WTC11 (cell line): ENCODE measurements at regions not wholly inside any gene's neighbourhood (a gene's known extent, or its start where the extent isn't known, plus 50 kb on each side); places are given as distances from the start of the nearest gene placed in this dataset.

Experiments
- ATAC-seq: fragments of 200-7000 bp; cut with Tn5 transposase; 2 replicates; pipeline ENCODE4 v1.10.0; 2021; ENCODE audit warnings: mild to moderate bottlenecking, moderate library complexity
- CTCF ChIA-PET: fragments of 300-600 bp; sonication (Branson Sonifier 250); formaldehyde crosslinking; loops from one replicate; lab custom pipeline; 2021; ENCODE audit warnings: antibody characterized with exemption; lab: Charles Lee
- POLR2A ChIA-PET: fragments of 350-600 bp; sonication (Branson Sonifier 250); formaldehyde crosslinking; loops from one replicate; lab custom pipeline; 2021; ENCODE audit warnings: antibody characterized with exemption; lab: Charles Lee
- DNase-seq: peaks from one replicate; pipeline ENCODE4 v3.0.0; 2021; ENCODE audit warnings: low spot score
- H3K27ac Mint-ChIP-seq: 2 replicates; pipeline ENCODE4 v1.8.0; 2021; ENCODE audit warnings: mixed read lengths
- H3K27me3 Mint-ChIP-seq: 2 replicates; pipeline ENCODE4 v1.8.0; 2021; ENCODE audit warnings: low read depth, mild to moderate bottlenecking, moderate library complexity, mixed read lengths
- H3K36me3 Mint-ChIP-seq: 2 replicates; pipeline ENCODE4 v1.8.0; 2021; ENCODE audit warnings: mixed read lengths
- H3K4me1 Mint-ChIP-seq: 2 replicates; pipeline ENCODE4 v1.8.0; 2022; ENCODE audit warnings: mixed read lengths
- H3K4me3 Mint-ChIP-seq: 2 replicates; pipeline ENCODE4 v1.8.0; 2021; ENCODE audit warnings: mild to moderate bottlenecking, moderate library complexity, mixed read lengths
- H3K9me3 Mint-ChIP-seq: 2 replicates; pipeline ENCODE4 v1.8.0; 2021; ENCODE audit warnings: mixed read lengths
- AR ChIP-seq: fragments of 250-450 bp; sonication (Bioruptor Pico); IDR thresholded peaks from 2 replicates; pipeline ENCODE4 v1.9.0; 2021; ENCODE audit warnings: mild to moderate bottlenecking
- CBFB ChIP-seq: sonication (generic); formaldehyde crosslinking; IDR thresholded peaks from 2 replicates; pipeline ENCODE4 v1.8.1; 2022; ENCODE audit warnings: mild to moderate bottlenecking, low read depth, missing genetic modification reagents
- CDX4 ChIP-seq: fragments of 250-450 bp; sonication (Bioruptor Pico); IDR thresholded peaks from 2 replicates; pipeline ENCODE4 v1.9.0; 2021; ENCODE audit warnings: moderate library complexity, mild to moderate bottlenecking, inconsistent platforms, borderline replicate concordance
- CREM ChIP-seq: sonication (generic); formaldehyde crosslinking; IDR thresholded peaks from 2 replicates; pipeline ENCODE4 v1.8.1; 2022; ENCODE audit warnings: mild to moderate bottlenecking, missing genetic modification reagents, moderate library complexity
- ESRRA ChIP-seq: sonication (generic); formaldehyde crosslinking; IDR thresholded peaks from 2 replicates; pipeline ENCODE4 v1.8.1; 2022; ENCODE audit warnings: mild to moderate bottlenecking, missing genetic modification reagents, borderline replicate concordance
- FOXJ3 ChIP-seq: sonication (generic); formaldehyde crosslinking; IDR thresholded peaks from 2 replicates; pipeline ENCODE4 v1.9.0; 2021; ENCODE audit warnings: missing genetic modification reagents, mild to moderate bottlenecking, borderline replicate concordance
- FOXP1 ChIP-seq: sonication (generic); formaldehyde crosslinking; IDR thresholded peaks from 2 replicates; pipeline ENCODE4 v1.8.0; 2022; ENCODE audit warnings: missing genetic modification reagents, mild to moderate bottlenecking, moderate library complexity, borderline replicate concordance
- GTF2I ChIP-seq: fragments of 250-450 bp; sonication (Bioruptor Pico); conservative IDR thresholded peaks from 2 replicates; pipeline ENCODE4 v1.4.0; 2021; ENCODE audit warnings: mild to moderate bottlenecking
- HMGA2 ChIP-seq: fragments of 250-450 bp; sonication (Bioruptor Pico); IDR thresholded peaks from 2 replicates; pipeline ENCODE4 v1.4.0; 2021; ENCODE audit warnings: mild to moderate bottlenecking, moderate library complexity
- NR1H2 ChIP-seq: sonication (generic); formaldehyde crosslinking; IDR thresholded peaks from 2 replicates; pipeline ENCODE4 v1.9.0; 2021; ENCODE audit warnings: mild to moderate bottlenecking, moderate library complexity, missing genetic modification reagents
- NR3C1 ChIP-seq: sonication (generic); formaldehyde crosslinking; conservative IDR thresholded peaks from 2 replicates; pipeline ENCODE4 v1.8.1; 2023; ENCODE audit warnings: low read depth, mild to moderate bottlenecking, missing genetic modification reagents
- OVOL2 ChIP-seq: fragments of 250-450 bp; sonication (Bioruptor Pico); IDR thresholded peaks from 2 replicates; pipeline ENCODE4 v1.9.0; 2021; ENCODE audit warnings: mild to moderate bottlenecking, borderline replicate concordance
- PRRX2 ChIP-seq: fragments of 250-450 bp; sonication (Bioruptor Pico); IDR thresholded peaks from 2 replicates; pipeline ENCODE4 v1.8.0; 2021; ENCODE audit warnings: mild to moderate bottlenecking
- TEAD1 ChIP-seq: sonication (generic); formaldehyde crosslinking; IDR thresholded peaks from 2 replicates; pipeline ENCODE4 v1.8.0; 2022; ENCODE audit warnings: mild to moderate bottlenecking, missing genetic modification reagents
- ZBTB21 ChIP-seq: sonication (generic); formaldehyde crosslinking; IDR thresholded peaks from 2 replicates; pipeline ENCODE4 v1.8.1; 2023; ENCODE audit warnings: mild to moderate bottlenecking, missing genetic modification reagents, borderline replicate concordance
- ZBTB43 ChIP-seq: sonication (generic); formaldehyde crosslinking; IDR thresholded peaks from 2 replicates; pipeline ENCODE4 v1.8.1; 2023; ENCODE audit warnings: mild to moderate bottlenecking, missing genetic modification reagents
- ZMAT4 ChIP-seq: fragments of 250-450 bp; sonication (Bioruptor Pico); IDR thresholded peaks from 2 replicates; pipeline ENCODE4 v1.9.0; 2021; ENCODE audit warnings: mild to moderate bottlenecking
- ZNF121 ChIP-seq: sonication (generic); formaldehyde crosslinking; IDR thresholded peaks from 2 replicates; pipeline ENCODE4 v1.8.0; 2023; ENCODE audit warnings: missing genetic modification reagents
- ZNF138 ChIP-seq: sonication (generic); formaldehyde crosslinking; conservative IDR thresholded peaks from 2 replicates; pipeline ENCODE4 v1.8.1; 2022; ENCODE audit warnings: mild to moderate bottlenecking, moderate library complexity, missing genetic modification reagents
- ZNF512 ChIP-seq: sonication (generic); formaldehyde crosslinking; IDR thresholded peaks from 2 replicates; pipeline ENCODE4 v1.8.1; 2022; ENCODE audit warnings: missing genetic modification reagents, borderline replicate concordance
- ZNF671 ChIP-seq: fragments of 250-450 bp; sonication (Bioruptor Pico); IDR thresholded peaks from 2 replicates; pipeline ENCODE4 v1.8.0; 2021; ENCODE audit warnings: mild to moderate bottlenecking

- ATAC-seq = no peak
- peaks cover 10% of the 10 kb centered on the region for H3K36me3 Mint-ChIP-seq
- no peaks in the 10 kb centered on the region for H3K4me1 Mint-ChIP-seq
- peaks cover 15% of the 10 kb centered on the region for H3K9me3 Mint-ChIP-seq
- no peak overlapping the region for H3K4me3 Mint-ChIP-seq
- ChIA-PET CTCF (no interaction called here), POLR2A (no interaction called here)
- no peaks in the 10 kb centered on the region for H3K27me3 Mint-ChIP-seq
- no peak overlapping the region for H3K27ac Mint-ChIP-seq
- TF ChIP-seq NR3C1 (CRISPR knock-in tag) (no peak), ZNF512 (CRISPR knock-in tag) (0 out of 2 replicates have a peak, but pooled peaks have one; percentile 36)
- no peak for DNase-seq
Observed at GRCh38 chrX:4277122-4277521, 563.7 kb upstream of the PRKX start.

- H3K4me1 Mint-ChIP-seq = peaks cover 10% of the 10 kb centered on the region
- ATAC-seq (peak; percentile 43), DNase-seq (peak; percentile 10)
- no peak overlapping the region for H3K4me3 Mint-ChIP-seq
- TF ChIP-seq ZMAT4 (CRISPR knock-in tag) (no peak), OVOL2 (no peak), CBFB (no peak), ZNF138 (no peak), CDX4 (CRISPR knock-in tag) (no peak), HMGA2 (no peak), ZBTB21 (CRISPR knock-in tag) (no peak), CREM (CRISPR knock-in tag) (no peak), FOXJ3 (CRISPR knock-in tag) (no peak), FOXP1 (CRISPR knock-in tag) (no peak)
- ChIA-PET CTCF (no interaction called here), POLR2A (no interaction called here)
- H3K36me3 Mint-ChIP-seq = no peaks in the 10 kb centered on the region
- H3K27me3 Mint-ChIP-seq = no peaks in the 10 kb centered on the region
- H3K27ac Mint-ChIP-seq = no peak overlapping the region
- no peaks in the 10 kb centered on the region for H3K9me3 Mint-ChIP-seq
Observed at GRCh38 chrX:4268676-4269075, 555.2 kb upstream of the PRKX start.

- DNase-seq = no peak
- peak; percentile 97 for TF ChIP-seq ZNF121 (CRISPR knock-in tag)
- TF ChIP-seq ZMAT4 (CRISPR knock-in tag) = no peak
- TF ChIP-seq, all 79 proteins: peak for 1
- H3K9me3 Mint-ChIP-seq = peaks cover 7% of the 10 kb centered on the region; the same call in 1 of the 2 replicates
- peaks cover 23% of the 10 kb centered on the region for H3K4me1 Mint-ChIP-seq
- no peak overlapping the region for H3K27ac Mint-ChIP-seq
- H3K4me3 Mint-ChIP-seq = no peak overlapping the region
- ChIA-PET POLR2A (no interaction called here), CTCF (no interaction called here)
- no peaks in the 10 kb centered on the region for H3K36me3 Mint-ChIP-seq
- ATAC-seq = no peak
- no peaks in the 10 kb centered on the region for H3K27me3 Mint-ChIP-seq
Observed at GRCh38 chrX:4265036-4265435, 551.6 kb upstream of the PRKX start.

- Mint-ChIP-seq H3K4me1 (peaks cover 23% of the 10 kb centered on the region), H3K9me3 (peaks cover 7% of the 10 kb centered on the region; the same call in 1 of the 2 replicates), H3K4me3 (no peak overlapping the region), H3K36me3 (no peaks in the 10 kb centered on the region), H3K27me3 (no peaks in the 10 kb centered on the region), H3K27ac (no peak overlapping the region)
- ChIA-PET POLR2A (no interaction called here), CTCF (interaction anchor here (1.1 kb wide), 1 partner anchor 301 kb away, joined by 4 read pairs; no protein-coding TSS in a partner anchor)
- TF ChIP-seq ZBTB43 (CRISPR knock-in tag) (no peak), TEAD1 (CRISPR knock-in tag) (no peak), ZNF671 (CRISPR knock-in tag) (no peak), GTF2I (CRISPR knock-in tag) (no peak), PRRX2 (CRISPR knock-in tag) (no peak), ESRRA (CRISPR knock-in tag) (no peak), NR1H2 (CRISPR knock-in tag) (no peak), AR (CRISPR knock-in tag) (no peak), CREM (CRISPR knock-in tag) (no peak)
- ATAC-seq = peak; percentile 57
- DNase-seq = no peak
Observed at GRCh38 chrX:4263030-4263803, 549.8 kb upstream of the PRKX start.
